Kidney epithelial cell (primary cell): ENCODE measurements at regions not wholly inside any gene's neighbourhood (a gene's known extent, or its start where the extent isn't known, plus 50 kb on each side); places are given as distances from the start of the nearest gene placed in this dataset.
A peak's percentile ranks its signal among the peaks of the same experiment; 100 is the strongest.

Experiments
- DNase-seq: peaks from one replicate; pipeline ENCODE4 v3.0.0-alpha.2; 2010; ENCODE audit warnings: low read depth
- H3K27me3 ChIP-seq: 2 replicates; pipeline ENCODE4 v1.6.0; 2011; ENCODE audit warnings: low read length; ENCODE audit not compliant: control insufficient read depth, insufficient read depth
- H3K36me3 ChIP-seq: 2 replicates; pipeline ENCODE4 v1.5.1; 2011; ENCODE audit warnings: low read length; ENCODE audit not compliant: control insufficient read depth, insufficient read depth
- H3K4me3 ChIP-seq: 2 replicates; pipeline ENCODE4 v1.5.1; 2011; ENCODE audit warnings: low read depth, mild to moderate bottlenecking, control low read depth, low read length
- TF ChIP-seq, protein P1 (sequence below): IDR thresholded peaks from 2 replicates; pipeline ENCODE4 v1.5.1; 2011; ENCODE audit warnings: mild to moderate bottlenecking, moderate library complexity, low read length, control low read depth, inconsistent platforms; ENCODE audit not compliant: insufficient read depth, poor library complexity, severe bottlenecking

GRCh38 chr3:55405436-55405835 is 81.7 kb downstream of the WNT5A start:
- no peak for DNase-seq
- Histone ChIP-seq H3K4me3 (no peak overlapping the region), H3K36me3 (no peaks in the 10 kb centered on the region), H3K27me3 (no peaks in the 10 kb centered on the region)
- TF ChIP-seq, protein P1, sequence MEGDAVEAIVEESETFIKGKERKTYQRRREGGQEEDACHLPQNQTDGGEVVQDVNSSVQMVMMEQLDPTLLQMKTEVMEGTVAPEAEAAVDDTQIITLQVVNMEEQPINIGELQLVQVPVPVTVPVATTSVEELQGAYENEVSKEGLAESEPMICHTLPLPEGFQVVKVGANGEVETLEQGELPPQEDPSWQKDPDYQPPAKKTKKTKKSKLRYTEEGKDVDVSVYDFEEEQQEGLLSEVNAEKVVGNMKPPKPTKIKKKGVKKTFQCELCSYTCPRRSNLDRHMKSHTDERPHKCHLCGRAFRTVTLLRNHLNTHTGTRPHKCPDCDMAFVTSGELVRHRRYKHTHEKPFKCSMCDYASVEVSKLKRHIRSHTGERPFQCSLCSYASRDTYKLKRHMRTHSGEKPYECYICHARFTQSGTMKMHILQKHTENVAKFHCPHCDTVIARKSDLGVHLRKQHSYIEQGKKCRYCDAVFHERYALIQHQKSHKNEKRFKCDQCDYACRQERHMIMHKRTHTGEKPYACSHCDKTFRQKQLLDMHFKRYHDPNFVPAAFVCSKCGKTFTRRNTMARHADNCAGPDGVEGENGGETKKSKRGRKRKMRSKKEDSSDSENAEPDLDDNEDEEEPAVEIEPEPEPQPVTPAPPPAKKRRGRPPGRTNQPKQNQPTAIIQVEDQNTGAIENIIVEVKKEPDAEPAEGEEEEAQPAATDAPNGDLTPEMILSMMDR, result peak; percentile 23

DNA sequence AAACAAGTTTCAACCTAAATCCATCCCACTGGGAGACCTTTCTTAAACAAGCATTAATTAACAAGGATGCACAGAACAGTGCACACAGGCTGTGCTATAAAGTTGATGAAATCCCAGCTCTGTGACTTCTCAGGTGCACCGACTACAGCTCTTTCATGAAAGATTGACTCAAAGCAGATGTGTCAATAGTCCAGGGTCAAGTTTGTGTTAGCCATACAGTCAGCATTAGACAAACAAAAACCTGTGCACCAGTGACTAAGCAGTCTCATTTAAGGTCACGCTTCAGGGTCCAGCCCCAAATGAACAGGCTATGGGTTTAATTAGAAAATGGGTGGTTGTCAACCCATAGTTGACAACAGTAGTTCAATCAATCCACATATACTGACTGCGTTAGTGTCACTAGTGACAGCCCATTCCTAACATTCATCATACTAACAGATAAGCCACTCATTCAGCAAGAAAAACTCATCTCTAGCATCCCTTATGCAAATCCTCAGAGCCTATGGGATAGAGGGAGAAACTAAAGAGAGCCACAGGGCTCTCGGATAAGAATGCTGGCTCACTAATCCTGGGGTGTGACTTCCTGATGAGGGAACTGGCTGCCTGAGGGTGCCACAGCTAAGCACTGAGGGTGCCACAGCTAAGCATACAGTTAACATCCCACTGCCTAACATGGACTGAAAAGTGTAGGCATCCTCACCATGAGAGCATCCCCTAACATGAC is 84.1 kb downstream of the WNT5A start:
- TF ChIP-seq, protein P1, result no peak
- H3K4me3 ChIP-seq, result no peak overlapping the region
- no peaks in the 10 kb centered on the region for H3K36me3 ChIP-seq
- DNase-seq, result peak; percentile 52
- no peaks in the 10 kb centered on the region for H3K27me3 ChIP-seq

GRCh38 chr3:55380561-55380960 is 106.5 kb downstream of the WNT5A start:
- H3K27me3 ChIP-seq, result no peaks in the 10 kb centered on the region
- no peak for DNase-seq
- TF ChIP-seq, protein P1, result no peak

DNA sequence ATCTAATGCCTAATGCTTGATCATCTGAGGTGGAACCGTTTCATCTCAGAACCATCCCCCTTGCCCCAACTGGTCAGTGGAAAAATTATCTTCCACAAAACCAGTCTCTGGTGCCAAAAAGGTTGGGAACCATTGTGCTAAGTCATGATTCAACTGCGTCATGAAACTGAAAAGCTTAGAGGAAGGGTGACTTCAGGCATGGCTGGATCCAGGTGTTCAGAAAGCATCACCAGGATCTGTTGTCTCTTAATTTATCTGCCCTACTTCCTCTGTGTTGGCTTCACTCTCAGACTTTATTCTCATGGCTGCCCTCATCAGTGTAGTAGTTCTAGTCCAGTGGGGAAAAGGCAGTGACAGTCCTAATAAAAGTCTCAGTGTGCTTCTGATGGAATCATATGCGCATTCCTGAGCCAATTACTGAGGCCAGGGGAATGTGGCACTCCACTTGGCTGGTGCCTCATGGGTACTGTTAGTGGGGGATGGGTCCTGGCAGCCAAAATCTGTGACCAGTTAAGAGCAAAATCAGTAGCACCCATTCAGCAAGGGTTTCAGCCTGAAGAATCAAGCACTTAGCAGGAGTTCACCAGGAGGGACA is 110.3 kb downstream of the WNT5A start:
- Histone ChIP-seq H3K27me3 (no peaks in the 10 kb centered on the region), H3K4me3 (no peak overlapping the region), H3K36me3 (no peaks in the 10 kb centered on the region)
- DNase-seq, result no peak
- TF ChIP-seq, protein P1, result no peak

More at GRCh38 chr3:55380561-55380960, 106.5 kb downstream of the WNT5A start:
- no peak overlapping the region for H3K4me3 ChIP-seq
- H3K36me3 ChIP-seq, result no peaks in the 10 kb centered on the region

DNA sequence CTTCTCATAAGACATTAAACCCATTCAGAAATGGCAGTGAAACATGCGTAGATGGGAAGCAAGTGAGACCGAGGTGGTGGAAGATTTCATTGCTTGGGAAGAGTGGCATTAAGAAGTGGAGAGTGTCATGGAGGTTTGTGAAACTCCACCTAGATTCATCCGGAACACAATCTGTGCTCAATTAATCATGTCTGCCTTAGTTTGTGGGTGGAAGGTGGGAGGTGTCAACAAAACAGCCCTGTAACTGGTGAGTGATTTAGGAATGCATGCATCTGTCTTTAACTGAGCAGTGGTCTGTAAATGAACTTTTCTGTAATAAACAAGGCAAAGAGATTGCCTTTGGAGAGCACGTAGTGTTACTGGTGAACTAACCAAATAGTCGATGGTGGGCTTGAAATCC is 113.7 kb downstream of the WNT5A start:
- no peak for DNase-seq
- H3K36me3 ChIP-seq, result no peaks in the 10 kb centered on the region
- TF ChIP-seq, protein P1, result no peak

More for the DNA sequence above, 113.7 kb downstream of the WNT5A start:
- H3K4me3 ChIP-seq, result no peak overlapping the region
- no peaks in the 10 kb centered on the region for H3K27me3 ChIP-seq
